A673 (cell line): ENCODE measurements at regions not wholly inside any gene's neighbourhood (a gene's known extent, or its start where the extent isn't known, plus 50 kb on each side); places are given as distances from the start of the nearest gene placed in this dataset.

Experiments
- BruUV-seq: library from RNA; stranded (reverse); fragments of 400-500 nt; replicated peaks from 2 replicates; lab custom pipeline; 2021; lab: Mats Ljungman, UMichigan
- CTCF ChIA-PET: fragments of 300-600 bp; sonication (Branson Sonifier 250); formaldehyde crosslinking; loops from one replicate; lab custom pipeline; 2022; ENCODE audit warnings: antibody characterized with exemption; lab: Charles Lee
- POLR2A ChIA-PET: fragments of 300-600 bp; sonication (Branson Sonifier 250); formaldehyde crosslinking; loops from one replicate; lab custom pipeline; 2022; ENCODE audit warnings: antibody characterized with exemption; ENCODE audit not compliant: low non-redundant PET; lab: Charles Lee
- DNase-seq: peaks from one replicate; pipeline ENCODE4 v3.0.0-alpha.2; 2015; ENCODE audit warnings: low spot score
- H3K27ac ChIP-seq: fragments of 200-600 bp; sonication (generic); 2 replicates; pipeline ENCODE4 v1.5.1; 2016; ENCODE audit warnings: mixed run types, low read depth, mild to moderate bottlenecking, mixed read lengths, antibody characterized with exemption, low read length; ENCODE audit not compliant: poor library complexity, severe bottlenecking
- H3K27me3 ChIP-seq: fragments of 200-600 bp; sonication (generic); replicated peaks from 2 replicates; pipeline ENCODE4 v1.6.1; 2017; ENCODE audit warnings: mixed run types, low read depth, mild to moderate bottlenecking, mixed read lengths, antibody characterized with exemption, low read length; ENCODE audit not compliant: insufficient read depth, poor library complexity
- H3K36me3 ChIP-seq: fragments of 200-600 bp; sonication (generic); 2 replicates; pipeline ENCODE4 v1.6.1; 2016; ENCODE audit warnings: mixed run types, mild to moderate bottlenecking, mixed read lengths, antibody characterized with exemption, low read length; ENCODE audit not compliant: insufficient read depth, poor library complexity, severe bottlenecking
- H3K4me1 ChIP-seq: fragments of 200-600 bp; sonication (generic); 2 replicates; pipeline ENCODE4 v1.6.1; 2017; ENCODE audit warnings: mixed run types, mild to moderate bottlenecking, mixed read lengths, antibody characterized with exemption, low read length; ENCODE audit not compliant: insufficient read depth, poor library complexity, severe bottlenecking
- H3K4me3 ChIP-seq: fragments of 200-600 bp; sonication (generic); 2 replicates; pipeline ENCODE4 v1.5.1; 2016; ENCODE audit warnings: low read depth, mixed run types, mild to moderate bottlenecking, mixed read lengths, low read length; ENCODE audit not compliant: poor library complexity, severe bottlenecking
- H3K9me3 ChIP-seq: fragments of 200-600 bp; sonication (generic); 2 replicates; pipeline ENCODE4 v1.6.1; 2016; ENCODE audit warnings: mixed run types, low read depth, mild to moderate bottlenecking, mixed read lengths, antibody characterized with exemption, low read length; ENCODE audit not compliant: poor library complexity, severe bottlenecking
- EZH2 ChIP-seq: fragments of 200-600 bp; sonication (generic); IDR thresholded peaks from 2 replicates; pipeline ENCODE4 v1.6.1; 2017; ENCODE audit warnings: borderline replicate concordance, low read depth, mild to moderate bottlenecking, mixed read lengths, antibody characterized with exemption, low read length; ENCODE audit not compliant: poor library complexity, severe bottlenecking
- intact Hi-C: fragments of 100-400 bp; cut with micrococcal nuclease; formaldehyde crosslinking; loops from one replicate; pipeline ENCODE4 v1.10.0; 2022; ENCODE audit not compliant: unreplicated experiment
- TF ChIP-seq, protein P1 (sequence below): fragments of 300-800, 200-600 bp; sonication (generic); conservative IDR thresholded peaks from 2 replicates; pipeline ENCODE4 v1.5.1; 2017; ENCODE audit warnings: low read depth, mild to moderate bottlenecking, antibody characterized with exemption, low read length, moderate library complexity, mixed read lengths

- Histone ChIP-seq H3K4me3 (no peak overlapping the region), H3K36me3 (no peaks in the 10 kb centered on the region), H3K4me1 (no peaks in the 10 kb centered on the region), H3K27me3 (peaks cover 15% of the 10 kb centered on the region), H3K9me3 (no peaks in the 10 kb centered on the region), H3K27ac (no peak overlapping the region)
- DNase-seq, result no peak
- no TSS peak for BruUV-seq
- TF ChIP-seq, protein P1, sequence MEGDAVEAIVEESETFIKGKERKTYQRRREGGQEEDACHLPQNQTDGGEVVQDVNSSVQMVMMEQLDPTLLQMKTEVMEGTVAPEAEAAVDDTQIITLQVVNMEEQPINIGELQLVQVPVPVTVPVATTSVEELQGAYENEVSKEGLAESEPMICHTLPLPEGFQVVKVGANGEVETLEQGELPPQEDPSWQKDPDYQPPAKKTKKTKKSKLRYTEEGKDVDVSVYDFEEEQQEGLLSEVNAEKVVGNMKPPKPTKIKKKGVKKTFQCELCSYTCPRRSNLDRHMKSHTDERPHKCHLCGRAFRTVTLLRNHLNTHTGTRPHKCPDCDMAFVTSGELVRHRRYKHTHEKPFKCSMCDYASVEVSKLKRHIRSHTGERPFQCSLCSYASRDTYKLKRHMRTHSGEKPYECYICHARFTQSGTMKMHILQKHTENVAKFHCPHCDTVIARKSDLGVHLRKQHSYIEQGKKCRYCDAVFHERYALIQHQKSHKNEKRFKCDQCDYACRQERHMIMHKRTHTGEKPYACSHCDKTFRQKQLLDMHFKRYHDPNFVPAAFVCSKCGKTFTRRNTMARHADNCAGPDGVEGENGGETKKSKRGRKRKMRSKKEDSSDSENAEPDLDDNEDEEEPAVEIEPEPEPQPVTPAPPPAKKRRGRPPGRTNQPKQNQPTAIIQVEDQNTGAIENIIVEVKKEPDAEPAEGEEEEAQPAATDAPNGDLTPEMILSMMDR, result no peak
- no peak for TF ChIP-seq EZH2
- intact Hi-C loops, result no loop called here
- CTCF ChIA-PET, result no interaction called here
- POLR2A ChIA-PET, result no interaction called here
Measured at GRCh38 chr20:7714549-7714948, 225.7 kb downstream of the HAO1 start.

DNA sequence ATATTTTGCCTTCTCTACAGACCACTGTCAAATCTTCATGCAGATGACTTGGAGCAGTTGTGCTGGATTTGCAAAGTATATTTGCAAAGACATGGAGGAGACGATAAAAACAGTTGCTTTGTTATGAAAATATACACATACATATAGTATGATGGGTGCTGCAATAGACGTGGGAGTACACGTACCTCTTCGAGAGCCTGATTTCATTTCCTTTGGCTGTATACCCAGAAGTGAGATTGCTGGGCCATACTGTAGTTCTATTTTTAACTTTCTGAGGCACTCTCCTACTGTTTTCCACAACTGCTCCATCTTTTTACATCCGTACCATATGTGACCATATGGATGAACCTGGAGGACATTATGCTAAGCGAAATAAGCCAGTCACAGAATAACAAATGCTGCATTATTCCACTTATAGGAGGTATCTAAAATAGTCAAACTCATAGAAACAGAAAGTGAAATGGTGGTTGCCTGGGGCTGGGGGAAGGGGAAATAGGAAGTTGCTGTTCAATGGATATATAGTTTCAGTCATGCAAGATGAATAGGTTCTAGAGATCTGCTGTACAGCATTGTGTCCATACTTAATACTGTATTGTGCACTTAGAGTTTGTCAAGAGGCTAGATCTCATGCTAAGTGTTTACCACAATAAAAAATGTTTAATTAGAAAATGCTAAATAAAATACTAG is 223.8 kb downstream of the HAO1 start:
- CTCF ChIA-PET, result no interaction called here
- TF ChIP-seq, protein P1, result no peak
- no peak for TF ChIP-seq EZH2
- no peak overlapping the region for H3K4me3 ChIP-seq

GRCh38 chr20:7722564-7722963 is 217.7 kb downstream of the HAO1 start:
- H3K4me1 ChIP-seq, result no peaks in the 10 kb centered on the region
- POLR2A ChIA-PET, result no interaction called here
- H3K36me3 ChIP-seq, result no peaks in the 10 kb centered on the region
- no peak overlapping the region for H3K4me3 ChIP-seq
- no peak for TF ChIP-seq EZH2
- DNase-seq, result no peak
- intact Hi-C loops, result no loop called here
- H3K27me3 ChIP-seq, result no peaks in the 10 kb centered on the region
- CTCF ChIA-PET, result no interaction called here
- H3K27ac ChIP-seq, result no peak overlapping the region
- no peaks in the 10 kb centered on the region for H3K9me3 ChIP-seq
- BruUV-seq, result no TSS peak

More for the DNA sequence above, 223.8 kb downstream of the HAO1 start:
- H3K36me3 ChIP-seq, result no peaks in the 10 kb centered on the region
- no peaks in the 10 kb centered on the region for H3K4me1 ChIP-seq
- no peaks in the 10 kb centered on the region for H3K9me3 ChIP-seq
- no peaks in the 10 kb centered on the region for H3K27me3 ChIP-seq
- DNase-seq, result no peak
- intact Hi-C loops, result no loop called here
- POLR2A ChIA-PET, result no interaction called here
- no peak overlapping the region for H3K27ac ChIP-seq
- no TSS peak for BruUV-seq

GRCh38 chr20:7723284-7723683 is 217.0 kb downstream of the HAO1 start:
- Histone ChIP-seq H3K27me3 (no peaks in the 10 kb centered on the region), H3K27ac (no peak overlapping the region), H3K9me3 (no peaks in the 10 kb centered on the region), H3K4me3 (no peak overlapping the region), H3K4me1 (no peaks in the 10 kb centered on the region), H3K36me3 (no peaks in the 10 kb centered on the region)
- TF ChIP-seq EZH2, result no peak
- BruUV-seq, result no TSS peak
- ChIA-PET POLR2A (no interaction called here), CTCF (no interaction called here)
- no peak for DNase-seq
- intact Hi-C loops, result no loop called here
